Limb (tissue), 2 donors: ENCODE measurements at regions not wholly inside any gene's neighbourhood (a gene's known extent, or its start where the extent isn't known, plus 50 kb on each side); places are given as distances from the start of the nearest gene placed in this dataset.

Experiments
- DNase-seq, 2 donors: peaks; one replicate each; pipeline ENCODE4 v3.0.0-alpha.2; 2016; ENCODE audit errors: extremely low spot score in 2 of 2

GRCh38 chrX:69278031-69278687 is 112.9 kb upstream of the PJA1 start:
- peak in 1 of 2 donors; percentile 53 for DNase-seq

GRCh38 chrX:69277369-69277990 is 112.2 kb upstream of the PJA1 start:
- no peak for DNase-seq

GRCh38 chrX:69268611-69269010 is 103.4 kb upstream of the PJA1 start:
- DNase-seq, result no peak

- DNase-seq, result no peak
These were observed 98.9 kb upstream of the PJA1 start for GRCh38 chrX:69264158-69264581.

GRCh38 chrX:69263251-69263820 is 98.1 kb upstream of the PJA1 start:
- DNase-seq, result no peak

GRCh38 chrX:69262036-69262936 is 97.0 kb upstream of the PJA1 start:
- DNase-seq, result peak in 1 of 2 donors; percentile 64

GRCh38 chrX:69260169-69260568 is 94.9 kb upstream of the PJA1 start:
- DNase-seq, result no peak

- DNase-seq, result no peak
These were observed 93.6 kb upstream of the PJA1 start for GRCh38 chrX:69258893-69259292.

GRCh38 chrX:69257499-69258127 is 92.4 kb upstream of the PJA1 start:
- no peak for DNase-seq

GRCh38 chrX:69256291-69256565 is 91.0 kb upstream of the PJA1 start:
- DNase-seq, result no peak

- DNase-seq, result no peak
These were observed 90.4 kb upstream of the PJA1 start for GRCh38 chrX:69255441-69256290.

- DNase-seq, result no peak
These were observed 88.6 kb upstream of the PJA1 start for GRCh38 chrX:69253821-69254220.

GRCh38 chrX:69243276-69243675 is 78.0 kb upstream of the PJA1 start:
- DNase-seq, result no peak

GRCh38 chrX:69238887-69239231 is 73.6 kb upstream of the PJA1 start:
- no peak for DNase-seq

GRCh38 chrX:69238114-69238886 is 73.0 kb upstream of the PJA1 start:
- peak in 1 of 2 donors; percentile 38 for DNase-seq

- DNase-seq, result no peak
These were observed 72.0 kb upstream of the PJA1 start for GRCh38 chrX:69237236-69237635.

GRCh38 chrX:69236641-69237040 is 71.4 kb upstream of the PJA1 start:
- no peak for DNase-seq

GRCh38 chrX:69234624-69235023 is 69.4 kb upstream of the PJA1 start:
- no peak for DNase-seq

GRCh38 chrX:69232945-69233344 is 67.7 kb upstream of the PJA1 start:
- no peak for DNase-seq

GRCh38 chrX:69231903-69232302 is 66.7 kb upstream of the PJA1 start:
- DNase-seq, result no peak
